Panc1 (cell line): ENCODE measurements at regions not wholly inside any gene's neighbourhood (a gene's known extent, or its start where the extent isn't known, plus 50 kb on each side); places are given as distances from the start of the nearest gene placed in this dataset.

Experiments used
- POLR2AphosphoS5 ChIP-seq: IDR thresholded peaks from 2 replicates; pipeline ENCODE4 v1.6.1; 2012; ENCODE audit warnings: mild to moderate bottlenecking, low read depth, low read length, moderate library complexity
- REST ChIP-seq, 2 experiments: IDR thresholded peaks; 2 replicates each; pipeline ENCODE4 v1.6.1; 2011 to 2012; ENCODE audit warnings: low read depth in 2 of 2, control low read depth in 1 of 2, low read length in 1 of 2, mild to moderate bottlenecking in 1 of 2, moderate library complexity in 1 of 2; ENCODE audit not compliant: insufficient read depth in 1 of 2
- SIN3A ChIP-seq: IDR thresholded peaks from 2 replicates; pipeline ENCODE4 v1.6.1; 2012; ENCODE audit warnings: low read depth, mild to moderate bottlenecking, low read length, moderate library complexity, borderline replicate concordance; ENCODE audit not compliant: insufficient read depth
- TCF7L2 ChIP-seq: IDR thresholded peaks from 2 replicates; pipeline ENCODE4 v1.6.1; 2011; ENCODE audit warnings: mild to moderate bottlenecking, low read depth, low read length, inconsistent platforms
- TF ChIP-seq, protein P1 (sequence below): fragments of 450-650 bp; IDR thresholded peaks from 2 replicates; pipeline ENCODE4 v1.5.1; 2017; ENCODE audit warnings: mild to moderate bottlenecking

DNA sequence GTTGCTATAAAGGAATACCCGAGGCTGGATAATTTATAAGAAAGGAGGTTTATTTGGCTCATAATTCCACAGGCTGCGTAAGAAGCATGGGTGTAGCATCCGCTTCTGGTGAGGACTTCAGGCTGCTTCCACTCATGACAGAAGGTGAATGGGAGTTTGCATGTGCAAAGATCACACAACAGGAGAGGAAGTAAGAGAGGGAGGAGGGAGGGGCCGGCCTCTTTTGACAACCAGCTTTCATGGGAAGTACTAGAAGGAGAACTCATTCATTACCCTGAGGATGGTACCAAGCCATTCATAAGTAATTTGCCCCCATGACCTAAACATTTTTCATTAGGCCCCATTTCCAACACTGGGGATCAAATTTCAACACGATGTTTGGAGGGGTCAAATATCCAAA lies 386.8 kb upstream of the NETO1 start:
- TF ChIP-seq, protein P1, sequence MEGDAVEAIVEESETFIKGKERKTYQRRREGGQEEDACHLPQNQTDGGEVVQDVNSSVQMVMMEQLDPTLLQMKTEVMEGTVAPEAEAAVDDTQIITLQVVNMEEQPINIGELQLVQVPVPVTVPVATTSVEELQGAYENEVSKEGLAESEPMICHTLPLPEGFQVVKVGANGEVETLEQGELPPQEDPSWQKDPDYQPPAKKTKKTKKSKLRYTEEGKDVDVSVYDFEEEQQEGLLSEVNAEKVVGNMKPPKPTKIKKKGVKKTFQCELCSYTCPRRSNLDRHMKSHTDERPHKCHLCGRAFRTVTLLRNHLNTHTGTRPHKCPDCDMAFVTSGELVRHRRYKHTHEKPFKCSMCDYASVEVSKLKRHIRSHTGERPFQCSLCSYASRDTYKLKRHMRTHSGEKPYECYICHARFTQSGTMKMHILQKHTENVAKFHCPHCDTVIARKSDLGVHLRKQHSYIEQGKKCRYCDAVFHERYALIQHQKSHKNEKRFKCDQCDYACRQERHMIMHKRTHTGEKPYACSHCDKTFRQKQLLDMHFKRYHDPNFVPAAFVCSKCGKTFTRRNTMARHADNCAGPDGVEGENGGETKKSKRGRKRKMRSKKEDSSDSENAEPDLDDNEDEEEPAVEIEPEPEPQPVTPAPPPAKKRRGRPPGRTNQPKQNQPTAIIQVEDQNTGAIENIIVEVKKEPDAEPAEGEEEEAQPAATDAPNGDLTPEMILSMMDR = no peak
- no peak for TF ChIP-seq POLR2AphosphoS5
- no peak for TF ChIP-seq SIN3A
- no peak for TF ChIP-seq TCF7L2
- TF ChIP-seq REST (IDR thresholded peaks at IDR 0.05; ENCODE audit: insufficient read depth in 1 of 2, low read depth in 2 of 2, low read length in 1 of 2) = no peak
